ENCODE measurements at regions not wholly inside any gene's neighbourhood (a gene's known extent, or its start where the extent isn't known, plus 50 kb on each side); places are given as distances from the start of the nearest gene placed in this dataset.
A peak's percentile ranks its signal among the peaks of the same experiment; 100 is the strongest.

DNA sequence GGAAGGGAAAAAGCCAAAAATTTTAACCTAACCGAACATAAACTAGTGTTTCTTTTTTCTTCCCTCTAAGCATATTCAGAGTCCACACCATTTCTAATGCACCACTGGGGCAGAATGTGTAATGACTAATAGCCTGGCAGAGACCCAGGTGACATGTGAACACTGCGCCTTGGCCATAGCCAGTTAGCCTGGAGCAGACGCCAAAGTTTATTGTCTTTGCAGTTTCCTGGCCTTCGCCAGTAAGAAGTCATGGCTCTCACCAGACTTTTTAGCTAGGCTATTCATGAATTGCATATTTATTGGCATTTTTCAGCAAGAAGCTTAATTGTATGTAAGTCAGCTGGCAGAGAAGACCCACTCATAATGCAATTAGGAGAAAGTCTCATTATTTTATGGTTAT is 182.8 kb upstream of the SLC27A6 start:
- peak; percentile 76 to 84 for DNase-seq (ENCODE audit: low spot score in 2 of 2)
- 12 to 13% methylated on average over 4 of the region's 4 CpGs for WGBS, 2 donors
- TF ChIP-seq CTCF (IDR thresholded peaks at IDR 0.05) = no peak
- TF ChIP-seq POLR2A (IDR thresholded peaks at IDR 0.05) = no peak
- H3K4me3 ChIP-seq (ENCODE audit: low read depth, poor library complexity, severe bottlenecking) = no peak overlapping the region
- intact Hi-C loops (cut with DNase I; ENCODE audit: low total_unique reads) = no loop called here

GRCh38 chr5:128784726-128785125 is 180.6 kb upstream of the SLC27A6 start:
- WGBS, 2 donors = 84 to 93% methylated on average over 1 of the region's 1 CpG
- TF ChIP-seq POLR2A (IDR thresholded peaks at IDR 0.05) (no peak), CTCF (IDR thresholded peaks at IDR 0.05) (no peak)
- H3K4me3 ChIP-seq (ENCODE audit: low read depth, poor library complexity, severe bottlenecking) = no peak overlapping the region
- DNase-seq (ENCODE audit: low spot score in 2 of 2) = no peak
- intact Hi-C loops (cut with DNase I; ENCODE audit: low total_unique reads) = loop anchor here (5.0 kb wide), 1 partner anchor 572 kb away; no protein-coding TSS in a partner anchor

DNA sequence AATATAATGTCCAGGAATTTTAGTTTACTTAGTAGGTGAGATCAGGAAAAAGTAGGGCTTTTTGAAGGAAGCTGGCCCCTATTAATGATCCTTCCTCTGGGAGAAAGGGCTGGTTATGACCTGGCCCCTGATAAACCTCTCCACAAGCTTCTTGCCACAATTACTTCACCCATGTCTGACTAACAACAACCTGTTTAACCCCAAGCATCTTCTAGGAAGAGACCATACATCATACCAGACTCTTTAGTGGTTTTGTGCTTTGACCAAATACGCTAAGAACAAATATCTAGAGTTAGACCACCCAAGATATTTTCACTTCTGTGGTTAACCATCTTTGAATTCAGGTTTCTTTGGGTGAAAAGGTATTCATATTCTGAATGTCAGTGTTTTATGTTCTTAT is 174.0 kb upstream of the SLC27A6 start:
- TF ChIP-seq CTCF (IDR thresholded peaks at IDR 0.05) (no peak), POLR2A (IDR thresholded peaks at IDR 0.05) (no peak)
- 86 to 100% methylated on average over 1 of the region's 1 CpG for WGBS, 2 donors
- H3K4me3 ChIP-seq (ENCODE audit: low read depth, poor library complexity, severe bottlenecking) = no peak overlapping the region
- DNase-seq (ENCODE audit: low spot score in 2 of 2) = no peak
- intact Hi-C loops (cut with DNase I; ENCODE audit: low total_unique reads) = no loop called here

DNA sequence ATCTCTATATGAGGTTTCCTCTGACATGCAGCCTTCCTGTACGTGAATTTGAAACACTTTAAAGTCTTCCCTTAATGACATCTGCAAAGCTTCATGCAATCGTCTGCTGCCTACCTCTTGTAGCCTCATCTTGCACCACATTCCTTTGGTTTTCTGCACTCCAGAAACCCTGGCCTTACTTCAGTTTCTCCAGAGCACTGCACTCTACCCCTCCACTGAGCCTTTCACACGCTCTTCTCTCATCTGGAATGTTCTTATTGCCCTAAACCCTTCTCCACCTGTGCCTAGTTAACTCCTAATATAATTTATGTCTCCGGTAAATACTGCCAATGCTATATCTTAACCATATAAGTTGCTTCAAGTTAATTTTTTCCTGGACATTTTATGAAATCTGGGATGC is 168.8 kb upstream of the SLC27A6 start:
- no peak overlapping the region for H3K4me3 ChIP-seq (ENCODE audit: low read depth, poor library complexity, severe bottlenecking)
- intact Hi-C loops (cut with DNase I; ENCODE audit: low total_unique reads) = no loop called here
- no peak for TF ChIP-seq POLR2A (IDR thresholded peaks at IDR 0.05)
- no peak for TF ChIP-seq CTCF (IDR thresholded peaks at IDR 0.05)
- DNase-seq (ENCODE audit: low spot score in 2 of 2) = no peak
- WGBS, 2 donors = 70 to 77% methylated on average over 4 of the region's 4 CpGs

DNA sequence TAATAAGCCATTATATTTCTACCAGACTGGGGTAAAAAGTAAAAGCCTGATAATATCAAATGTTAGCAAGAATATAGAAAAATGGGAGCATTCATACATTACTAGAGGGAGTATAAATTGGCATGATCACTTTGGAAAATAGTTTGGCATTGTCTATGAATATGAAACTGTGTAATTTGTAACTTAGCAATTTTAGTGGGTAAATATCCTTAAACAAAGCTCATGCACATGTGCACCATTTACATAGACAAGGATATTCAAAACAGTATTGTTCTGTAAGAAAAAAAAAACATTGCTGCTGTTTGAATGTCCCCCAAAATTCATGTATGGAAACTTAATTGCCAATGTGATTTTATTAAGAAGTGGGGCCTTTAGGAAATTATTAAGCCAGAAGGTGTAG is 166.4 kb upstream of the SLC27A6 start:
- H3K4me3 ChIP-seq (ENCODE audit: low read depth, poor library complexity, severe bottlenecking) = no peak overlapping the region
- no peak for DNase-seq (ENCODE audit: low spot score in 2 of 2)
- intact Hi-C loops (cut with DNase I; ENCODE audit: low total_unique reads) = no loop called here

More for the DNA sequence above, 166.4 kb upstream of the SLC27A6 start:
- TF ChIP-seq POLR2A (IDR thresholded peaks at IDR 0.05) (no peak), CTCF (IDR thresholded peaks at IDR 0.05) (no peak)
